CD14-positive monocyte (primary cell): ENCODE measurements at regions not wholly inside any gene's neighbourhood (a gene's known extent, or its start where the extent isn't known, plus 50 kb on each side); places are given as distances from the start of the nearest gene placed in this dataset.
"Not testable (repeated sequence)": the region's sequence is repeated elsewhere in the genome, so short reads cannot be mapped to it uniquely, and the experiment has no call there.

Experiments used
- DNase-seq, 3 donors: peaks; one replicate each; pipeline ENCODE4 v3.0.0-alpha.2; 2011 to 2022
- H2AFZ ChIP-seq: 2 replicates; pipeline ENCODE4 v1.6.0; 2012; ENCODE audit warnings: mild to moderate bottlenecking, low read depth, low read length, inconsistent platforms; ENCODE audit not compliant: insufficient read depth, poor library complexity, severe bottlenecking
- H3K27ac ChIP-seq, 2 donors: 1 replicate in 1 of 2; 2 replicates in 1 of 2; pipeline ENCODE4 v1.5.1; 2012 to 2013; ENCODE audit warnings: low read length in 2 of 2, control low read depth in 1 of 2, inconsistent platforms in 1 of 2, low read depth in 1 of 2, mild to moderate bottlenecking in 1 of 2
- H3K27me3 ChIP-seq, 2 donors: one replicate each; pipeline versions ENCODE4 v1.6.0 to v1.6.1; 2011 to 2013; ENCODE audit warnings: low read length in 2 of 2; ENCODE audit not compliant: control insufficient read depth in 2 of 2, insufficient read depth in 2 of 2
- H3K36me3 ChIP-seq, 2 donors: replicated peaks in 1 of 2; 1 replicate in 1 of 2; 2 replicates in 1 of 2; pipeline versions ENCODE4 v1.5.1 to v1.6.1; 2012 to 2013; ENCODE audit warnings: low read length in 2 of 2, control low read depth in 1 of 2, inconsistent platforms in 1 of 2, mild to moderate bottlenecking in 1 of 2; ENCODE audit not compliant: insufficient read depth in 2 of 2, control insufficient read depth in 1 of 2
- H3K4me1 ChIP-seq, 2 donors: 1 replicate in 1 of 2; 2 replicates in 1 of 2; pipeline versions ENCODE4 v1.5.1 to v1.6.1; 2012 to 2013; ENCODE audit warnings: low read length in 2 of 2, control low read depth in 1 of 2, inconsistent platforms in 1 of 2, mild to moderate bottlenecking in 1 of 2, moderate library complexity in 1 of 2; ENCODE audit not compliant: insufficient read depth in 2 of 2, control insufficient read depth in 1 of 2
- H3K4me2 ChIP-seq: replicated peaks from 2 replicates; pipeline ENCODE3; 2012; ENCODE audit warnings: low read length, moderate library complexity, mild to moderate bottlenecking; ENCODE audit not compliant: poor library complexity, severe bottlenecking; ENCODE audit errors: extremely low read depth
- H3K4me3 ChIP-seq, 3 experiments: fragments of 200-600 bp in 1 of 3; sonication (generic) in 1 of 3; replicated peaks in 1 of 3; 1 replicate in 2 of 3; 2 replicates in 1 of 3; pipeline ENCODE4 v1.5.1; 2011 to 2013; ENCODE audit warnings: low read length in 3 of 3, mild to moderate bottlenecking in 3 of 3, control low read depth in 2 of 3, low read depth in 2 of 3, inconsistent platforms in 1 of 3, moderate library complexity in 1 of 3
- H3K79me2 ChIP-seq: 2 replicates; pipeline ENCODE4 v1.6.0; 2012; ENCODE audit warnings: mild to moderate bottlenecking, control low read depth, inconsistent platforms, low read length, moderate library complexity; ENCODE audit not compliant: insufficient read depth
- H3K9ac ChIP-seq: 2 replicates; pipeline ENCODE4 v1.6.0; 2017; ENCODE audit warnings: low read length, mild to moderate bottlenecking; ENCODE audit not compliant: insufficient read depth, poor library complexity, severe bottlenecking
- H3K9me3 ChIP-seq, 2 donors: replicated peaks in 1 of 2; 1 replicate in 1 of 2; 2 replicates in 1 of 2; pipeline versions ENCODE4 v1.5.1 to v1.6.1; 2012 to 2013; ENCODE audit warnings: low read length in 2 of 2, control low read depth in 1 of 2; ENCODE audit not compliant: control insufficient read depth in 1 of 2, insufficient read depth in 1 of 2
- H4K20me1 ChIP-seq: 2 replicates; pipeline ENCODE4 v1.6.0; 2012; ENCODE audit warnings: mild to moderate bottlenecking, low read length, control low read depth, moderate library complexity; ENCODE audit not compliant: insufficient read depth
- H3K27ac Mint-ChIP-seq, 7 donors: one replicate each; pipeline ENCODE4 v1.8.0; 2020; ENCODE audit warnings: mild to moderate bottlenecking in 7 of 7, mixed read lengths in 7 of 7, moderate library complexity in 6 of 7, inconsistent platforms in 2 of 7
- H3K27me3 Mint-ChIP-seq, 3 donors: one replicate each; pipeline ENCODE4 v1.8.0; 2021 to 2022; ENCODE audit warnings: low read depth in 3 of 3, mild to moderate bottlenecking in 3 of 3, mixed read lengths in 3 of 3, moderate library complexity in 3 of 3, inconsistent platforms in 1 of 3
- H3K36me3 Mint-ChIP-seq, 2 donors: one replicate each; pipeline ENCODE4 v1.8.0; 2020; ENCODE audit warnings: mixed read lengths in 2 of 2, inconsistent platforms in 1 of 2, mild to moderate bottlenecking in 1 of 2
- H3K4me1 Mint-ChIP-seq: one replicate; pipeline ENCODE4 v1.8.0; 2020; ENCODE audit warnings: mild to moderate bottlenecking, mixed read lengths
- H3K4me3 Mint-ChIP-seq, 2 donors: one replicate each; pipeline ENCODE4 v1.8.0; 2020; ENCODE audit warnings: mild to moderate bottlenecking in 2 of 2, mixed read lengths in 2 of 2, moderate library complexity in 1 of 2
- H3K9me3 Mint-ChIP-seq, 7 donors: one replicate each; pipeline ENCODE4 v1.8.0; 2020 to 2022; ENCODE audit warnings: mixed read lengths in 7 of 7, mild to moderate bottlenecking in 6 of 7, moderate library complexity in 6 of 7, inconsistent platforms in 2 of 7
- CTCF ChIP-seq: fragments of 200-600 bp; IDR thresholded peaks from one replicate; pipeline ENCODE4 v1.8.0; 2022; ENCODE audit warnings: antibody characterized with exemption, mild to moderate bottlenecking
- WGBS: methylation state at CpG from one replicate; pipeline ENCODE4 v1.1.5; 2013; ENCODE audit warnings: missing lambda C conversion rate; ENCODE audit not compliant: insufficient coverage; 5-methylcytosine and 5-hydroxymethylcytosine counted together
- intact Hi-C, 2 donors: fragments of 100-400 bp; cut with micrococcal nuclease; formaldehyde crosslinking; loops; one replicate each; pipeline versions ENCODE4 v1.15.0 to v1.15.1; 2023

GRCh38 chr6:63466242-63466733, 106.0 kb upstream of the LOC128125822 start:
- intact Hi-C loops: no loop called here
- H3K4me3 ChIP-seq: no peak overlapping the region
- no peak overlapping the region for H2AFZ ChIP-seq
- H3K4me1 ChIP-seq: no peaks in the 10 kb centered on the region
- Mint-ChIP-seq H3K27me3 (peaks cover 0 to 3% (median 2%) of the 10 kb centered on the region in 3 donors), H3K4me1 (no peaks in the 10 kb centered on the region), H3K4me3 (no peak overlapping the region), H3K27ac (peak overlapping the region in 1 of 7 donors; percentile 41), H3K9me3 (peaks cover 0 to 4% (median 0%) of the 10 kb centered on the region in 7 donors), H3K36me3 (no peaks in the 10 kb centered on the region)
- no peak for DNase-seq
- H4K20me1 ChIP-seq: no peaks in the 10 kb centered on the region
- no peaks in the 10 kb centered on the region for H3K79me2 ChIP-seq
- TF ChIP-seq CTCF: no peak
- WGBS: no CpG with 5 or more reads among the region's 1 CpG
- no peaks in the 10 kb centered on the region for H3K36me3 ChIP-seq
- no peak overlapping the region for H3K27ac ChIP-seq
- no peak overlapping the region for H3K4me2 ChIP-seq
- no peak overlapping the region for H3K9ac ChIP-seq
- H3K27me3 ChIP-seq: no peaks in the 10 kb centered on the region
- no peaks in the 10 kb centered on the region for H3K9me3 ChIP-seq

- H3K27me3 ChIP-seq: no peaks in the 10 kb centered on the region
- no peaks in the 10 kb centered on the region for H3K79me2 ChIP-seq
- H3K9me3 ChIP-seq: no peaks in the 10 kb centered on the region
- H3K27ac Mint-ChIP-seq: no peak overlapping the region
- no peaks in the 10 kb centered on the region for H3K36me3 Mint-ChIP-seq
- no peaks in the 10 kb centered on the region for H4K20me1 ChIP-seq
- peaks cover 0 to 8% (median 2%) of the 10 kb centered on the region in 7 donors for H3K9me3 Mint-ChIP-seq
- H3K36me3 ChIP-seq: no peaks in the 10 kb centered on the region
- no peak for TF ChIP-seq CTCF
- H3K27ac ChIP-seq: no peak overlapping the region
- H3K27me3 Mint-ChIP-seq: peaks cover 0 to 6% (median 3%) of the 10 kb centered on the region in 3 donors
- intact Hi-C loops: no loop called here
- no peak overlapping the region for H3K4me2 ChIP-seq
- H3K4me1 ChIP-seq: no peaks in the 10 kb centered on the region
- H3K4me3 Mint-ChIP-seq: no peak overlapping the region
- WGBS: 60% methylated on average over 1 of the region's 10 CpGs
- no peak overlapping the region for H3K4me3 ChIP-seq
- H3K9ac ChIP-seq: no peak overlapping the region
- H3K4me1 Mint-ChIP-seq: no peaks in the 10 kb centered on the region
- H2AFZ ChIP-seq: no peak overlapping the region
- DNase-seq: no peak
Measured at GRCh38 chr6:63467247-63467954, 104.9 kb upstream of the LOC128125822 start.

- H3K4me1 Mint-ChIP-seq, H3K4me2 ChIP-seq, H3K4me1 ChIP-seq, H3K27ac Mint-ChIP-seq, H3K27me3 ChIP-seq, H2AFZ ChIP-seq, H4K20me1 ChIP-seq, H3K4me3 Mint-ChIP-seq, H3K4me3 ChIP-seq, H3K9me3 Mint-ChIP-seq, H3K27ac ChIP-seq, H3K9me3 ChIP-seq, H3K27me3 Mint-ChIP-seq, H3K36me3 Mint-ChIP-seq, H3K9ac ChIP-seq, H3K79me2 ChIP-seq, intact Hi-C loops, DNase-seq, H3K36me3 ChIP-seq: not testable (repeated sequence)
- WGBS: 100% methylated on average over 2 of the region's 2 CpGs
Measured at GRCh38 chr6:63471145-63471544, 101.1 kb upstream of the LOC128125822 start.
